ENCODE measurements at regions not wholly inside any gene's neighbourhood (a gene's known extent, or its start where the extent isn't known, plus 50 kb on each side); places are given as distances from the start of the nearest gene placed in this dataset.

- TF ChIP-seq KDM1A (IDR thresholded peaks at IDR 0.05; ENCODE audit: low read depth) (no peak), CTCF (IDR thresholded peaks at IDR 0.05) (no peak), ESRRA (IDR thresholded peaks at IDR 0.05; ENCODE audit: borderline replicate concordance, low read length) (no peak), RAD21 (conservative IDR thresholded peaks at IDR 0.05 in 1 of 2, IDR thresholded peaks at IDR 0.05 in 1 of 2) (no peak), POLR2AphosphoS2 (conservative IDR thresholded peaks at IDR 0.05; ENCODE audit: low read length) (no peak), ZC3H11A (IDR thresholded peaks at IDR 0.05) (no peak), RNF2 (IDR thresholded peaks at IDR 0.05; ENCODE audit: borderline replicate concordance, low read depth) (no peak), ZFP36 (IDR thresholded peaks at IDR 0.05; ENCODE audit: borderline replicate concordance, partially characterized antibody) (no peak), EP300 (IDR thresholded peaks at IDR 0.05) (no peak), POLR2A (IDR thresholded peaks at IDR 0.05; ENCODE audit: low read length) (no peak)
- TF ChIP-seq, protein P1, sequence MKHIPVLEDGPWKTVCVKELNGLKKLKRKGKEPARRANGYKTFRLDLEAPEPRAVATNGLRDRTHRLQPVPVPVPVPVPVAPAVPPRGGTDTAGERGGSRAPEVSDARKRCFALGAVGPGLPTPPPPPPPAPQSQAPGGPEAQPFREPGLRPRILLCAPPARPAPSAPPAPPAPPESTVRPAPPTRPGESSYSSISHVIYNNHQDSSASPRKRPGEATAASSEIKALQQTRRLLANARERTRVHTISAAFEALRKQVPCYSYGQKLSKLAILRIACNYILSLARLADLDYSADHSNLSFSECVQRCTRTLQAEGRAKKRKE (CRISPR knock-in tag; IDR thresholded peaks at IDR 0.05; ENCODE audit: low read depth), result no peak
- TF ChIP-seq, protein P2, sequence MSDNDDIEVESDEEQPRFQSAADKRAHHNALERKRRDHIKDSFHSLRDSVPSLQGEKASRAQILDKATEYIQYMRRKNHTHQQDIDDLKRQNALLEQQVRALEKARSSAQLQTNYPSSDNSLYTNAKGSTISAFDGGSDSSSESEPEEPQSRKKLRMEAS (IDR thresholded peaks at IDR 0.05), result no peak
- TF ChIP-seq, protein P3, sequence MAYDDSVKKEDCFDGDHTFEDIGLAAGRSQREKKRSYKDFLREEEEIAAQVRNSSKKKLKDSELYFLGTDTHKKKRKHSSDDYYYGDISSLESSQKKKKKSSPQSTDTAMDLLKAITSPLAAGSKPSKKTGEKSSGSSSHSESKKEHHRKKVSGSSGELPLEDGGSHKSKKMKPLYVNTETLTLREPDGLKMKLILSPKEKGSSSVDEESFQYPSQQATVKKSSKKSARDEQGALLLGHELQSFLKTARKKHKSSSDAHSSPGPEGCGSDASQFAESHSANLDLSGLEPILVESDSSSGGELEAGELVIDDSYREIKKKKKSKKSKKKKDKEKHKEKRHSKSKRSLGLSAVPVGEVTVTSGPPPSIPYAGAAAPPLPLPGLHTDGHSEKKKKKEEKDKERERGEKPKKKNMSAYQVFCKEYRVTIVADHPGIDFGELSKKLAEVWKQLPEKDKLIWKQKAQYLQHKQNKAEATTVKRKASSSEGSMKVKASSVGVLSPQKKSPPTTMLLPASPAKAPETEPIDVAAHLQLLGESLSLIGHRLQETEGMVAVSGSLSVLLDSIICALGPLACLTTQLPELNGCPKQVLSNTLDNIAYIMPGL (CRISPR knock-in tag; IDR thresholded peaks at IDR 0.05; ENCODE audit: borderline replicate concordance), result no peak
- TF ChIP-seq, protein P4, sequence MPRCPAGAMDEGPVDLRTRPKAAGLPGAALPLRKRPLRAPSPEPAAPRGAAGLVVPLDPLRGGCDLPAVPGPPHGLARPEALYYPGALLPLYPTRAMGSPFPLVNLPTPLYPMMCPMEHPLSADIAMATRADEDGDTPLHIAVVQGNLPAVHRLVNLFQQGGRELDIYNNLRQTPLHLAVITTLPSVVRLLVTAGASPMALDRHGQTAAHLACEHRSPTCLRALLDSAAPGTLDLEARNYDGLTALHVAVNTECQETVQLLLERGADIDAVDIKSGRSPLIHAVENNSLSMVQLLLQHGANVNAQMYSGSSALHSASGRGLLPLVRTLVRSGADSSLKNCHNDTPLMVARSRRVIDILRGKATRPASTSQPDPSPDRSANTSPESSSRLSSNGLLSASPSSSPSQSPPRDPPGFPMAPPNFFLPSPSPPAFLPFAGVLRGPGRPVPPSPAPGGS (IDR thresholded peaks at IDR 0.05), result no peak
These were observed 268.0 kb upstream of the TANK start for GRCh38 chr2:160892204-160892603.
